Retinal pigment epithelial cell (primary cell): ENCODE measurements at regions not wholly inside any gene's neighbourhood (a gene's known extent, or its start where the extent isn't known, plus 50 kb on each side); places are given as distances from the start of the nearest gene placed in this dataset.

Experiments used
- DNase-seq: peaks from one replicate; pipeline ENCODE4 v3.0.0-alpha.2; 2010; ENCODE audit warnings: low read depth
- H3K4me3 ChIP-seq: 2 replicates; pipeline ENCODE4 v1.5.1; 2011; ENCODE audit warnings: mild to moderate bottlenecking, low read length, control low read depth, moderate library complexity
- CTCF ChIP-seq: conservative IDR thresholded peaks from 2 replicates; pipeline ENCODE4 v1.5.1; 2011; ENCODE audit warnings: low read depth, low read length, control low read depth, inconsistent platforms

GRCh38 chr4:24372341-24372740 is 212.0 kb downstream of the DHX15 start:
- H3K4me3 ChIP-seq, result no peak overlapping the region
- TF ChIP-seq CTCF, result no peak
- no peak for DNase-seq

DNA sequence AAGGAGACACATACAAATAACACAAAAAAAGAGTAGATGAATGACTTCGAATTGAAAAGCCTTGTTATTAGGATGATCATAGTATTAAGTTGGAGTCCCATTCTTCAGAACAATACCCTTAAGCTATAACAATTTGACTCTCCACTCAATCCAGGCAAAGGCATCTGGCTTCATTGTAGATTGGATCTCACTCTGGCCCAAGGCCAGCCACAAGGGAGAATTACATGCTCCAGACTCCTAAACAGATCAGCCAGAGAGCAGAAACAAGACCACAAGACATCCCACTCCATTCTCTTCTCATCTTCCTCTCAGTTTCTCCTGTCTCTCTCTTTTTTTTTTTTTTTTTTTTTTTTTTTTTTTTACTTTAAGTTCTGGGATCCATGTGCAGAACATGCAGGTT is 213.9 kb downstream of the DHX15 start:
- TF ChIP-seq CTCF, result no peak
- no peak overlapping the region for H3K4me3 ChIP-seq
- no peak for DNase-seq

DNA sequence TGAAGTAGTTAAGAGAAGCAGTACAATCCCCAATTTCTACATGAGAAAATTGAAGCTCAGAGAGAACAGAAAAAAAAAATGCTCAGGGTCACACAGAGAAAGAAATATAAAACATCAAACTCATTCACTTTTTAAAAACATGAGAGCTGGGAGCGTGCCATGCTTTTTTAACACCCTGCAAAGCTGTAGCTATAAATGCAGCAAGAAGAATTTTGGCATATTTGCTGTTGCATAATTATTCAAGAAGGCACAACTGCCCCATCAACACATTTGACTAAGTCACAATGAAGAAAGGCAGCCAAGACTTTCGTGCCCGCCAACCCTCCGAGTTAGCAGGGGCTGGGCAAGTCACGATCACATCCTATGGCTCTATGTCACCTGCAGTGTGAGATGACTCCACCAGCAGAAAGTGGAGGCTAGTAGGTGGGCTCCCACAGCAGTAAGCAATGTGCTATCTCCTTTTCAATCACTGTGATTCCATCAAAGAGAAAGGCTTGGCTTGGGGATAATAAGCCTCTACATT is 214.8 kb downstream of the DHX15 start:
- no peak overlapping the region for H3K4me3 ChIP-seq
- no peak for TF ChIP-seq CTCF
- no peak for DNase-seq

DNA sequence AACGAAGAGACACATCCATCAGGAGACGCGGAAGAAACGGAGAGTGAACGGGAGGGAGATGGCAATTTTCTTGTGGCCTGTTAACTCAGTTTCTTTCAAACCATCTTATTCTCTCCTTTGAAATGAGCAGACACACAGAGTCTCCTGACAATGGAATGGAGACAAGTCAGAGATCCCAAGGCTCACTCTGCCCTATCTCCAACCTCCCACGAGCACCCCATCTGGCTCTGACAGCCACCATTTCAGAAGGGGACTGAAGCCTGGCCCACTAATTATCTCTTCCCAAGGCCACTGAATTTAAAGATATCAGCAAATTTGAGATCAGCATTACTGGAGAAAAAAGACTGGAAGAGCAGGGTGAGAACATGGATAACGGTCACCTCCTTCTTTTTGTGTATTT is 215.6 kb downstream of the DHX15 start:
- DNase-seq, result no peak
- H3K4me3 ChIP-seq, result no peak overlapping the region

GRCh38 chr4:24364852-24365251 is 219.5 kb downstream of the DHX15 start:
- H3K4me3 ChIP-seq, result no peak overlapping the region
- no peak for TF ChIP-seq CTCF
- no peak for DNase-seq

More for the DNA sequence above, 215.6 kb downstream of the DHX15 start:
- TF ChIP-seq CTCF, result no peak

DNA sequence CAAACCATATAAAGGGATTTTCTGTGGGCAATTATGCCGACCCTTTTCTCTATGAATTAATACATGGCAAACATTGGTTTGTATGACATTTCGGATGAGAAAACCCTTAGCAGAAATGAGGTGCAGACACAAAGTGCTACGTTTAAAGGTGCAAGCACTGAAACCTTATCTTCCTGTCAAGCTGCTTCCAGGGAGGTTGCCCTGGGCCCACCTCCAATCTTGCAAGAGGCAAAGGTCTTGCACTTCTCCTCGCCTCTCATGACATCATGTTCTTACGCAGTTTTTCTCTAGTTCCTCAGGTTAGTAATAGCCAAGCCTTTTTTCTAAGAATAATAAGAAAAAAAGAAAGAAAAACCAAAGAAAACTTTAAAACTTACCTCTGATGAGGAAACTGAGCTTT is 220.1 kb downstream of the DHX15 start:
- no peak overlapping the region for H3K4me3 ChIP-seq
- no peak for TF ChIP-seq CTCF
- no peak for DNase-seq

DNA sequence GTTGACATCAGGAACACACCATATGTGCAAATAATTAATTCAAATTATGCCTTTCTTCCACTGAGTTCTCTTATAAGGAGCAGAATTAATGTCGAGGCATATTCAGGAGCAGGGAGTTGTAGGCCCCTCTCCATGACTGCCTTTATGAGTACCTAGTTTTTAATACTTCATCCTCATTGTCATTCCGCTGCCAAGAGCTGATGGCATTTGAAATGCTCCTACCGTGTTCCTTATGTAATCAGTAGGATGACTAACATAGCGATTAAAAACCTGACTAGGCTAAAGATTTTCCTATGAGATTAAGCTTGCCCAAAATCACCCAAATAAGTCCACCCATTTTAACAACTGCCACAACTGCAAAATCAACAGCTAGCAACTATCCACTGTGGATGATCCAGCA is 220.6 kb downstream of the DHX15 start:
- no peak for DNase-seq
- no peak for TF ChIP-seq CTCF
- H3K4me3 ChIP-seq, result no peak overlapping the region
